GM12878 (cell line): ENCODE measurements at regions not wholly inside any gene's neighbourhood (a gene's known extent, or its start where the extent isn't known, plus 50 kb on each side); places are given as distances from the start of the nearest gene placed in this dataset.

Experiments
- FOS ChIP-seq: IDR thresholded peaks from 3 replicates; pipeline ENCODE4 v1.6.1; 2011; ENCODE audit warnings: borderline replicate concordance; ENCODE audit not compliant: insufficient read length; ENCODE audit errors: extremely low read depth
- ZSCAN29 ChIP-seq: fragments of 450-650 bp; IDR thresholded peaks from 2 replicates; pipeline ENCODE4 v1.6.1; 2017; ENCODE audit warnings: mild to moderate bottlenecking, moderate library complexity

- TF ChIP-seq ZSCAN29 (no peak), FOS (no peak)
Observed at GRCh38 chr9:106104887-106105286, 410.5 kb downstream of the TMEM38B start.
